ENCODE measurements at regions not wholly inside any gene's neighbourhood (a gene's known extent, or its start where the extent isn't known, plus 50 kb on each side); places are given as distances from the start of the nearest gene placed in this dataset.
A peak's percentile ranks its signal among the peaks of the same experiment; 100 is the strongest.

DNA sequence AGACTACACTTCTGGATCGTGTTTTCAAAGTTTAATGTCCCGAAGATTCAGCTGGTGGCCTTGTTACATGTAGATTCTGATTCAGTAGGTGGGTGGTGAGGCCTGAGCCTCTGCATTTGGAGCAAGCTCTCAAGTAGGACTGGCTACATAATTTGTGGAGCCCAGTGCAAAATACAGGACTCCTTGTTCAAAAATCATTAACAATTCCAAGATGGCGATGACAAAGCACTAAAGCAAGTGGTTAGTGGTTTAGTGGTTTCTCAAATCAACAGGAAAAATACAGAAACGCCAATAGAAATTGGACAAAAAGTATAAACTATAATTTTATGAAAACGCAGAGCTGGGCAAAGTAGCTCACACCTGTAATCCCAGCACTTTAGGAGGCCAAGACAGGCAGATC lies 133.7 kb upstream of the STMND1 start:
- no peak for DNase-seq (ENCODE audit: insufficient read length, low spot score)
- no peak for TF ChIP-seq CTCF (IDR thresholded peaks at IDR 0.05; ENCODE audit: insufficient read depth, missing control alignments)
- no peak for FAIRE-seq

DNA sequence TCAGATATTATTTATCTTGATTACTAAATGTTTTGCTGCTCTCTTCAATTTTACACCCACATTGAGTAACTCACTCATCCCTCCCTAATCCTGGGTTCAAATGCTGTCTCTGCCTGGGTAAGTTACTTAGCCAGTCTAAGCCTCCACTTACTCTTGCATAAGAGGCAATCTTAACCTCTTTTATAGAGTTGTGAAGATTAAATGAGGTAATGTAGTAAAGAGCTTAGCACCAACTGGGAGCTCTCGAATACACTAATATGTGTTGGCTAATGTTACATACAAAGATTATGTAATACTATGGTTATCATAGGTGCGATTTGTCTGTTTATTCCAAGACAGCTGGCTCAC lies 134.4 kb upstream of the STMND1 start:
- FAIRE-seq (peak; percentile 77), DNase-seq (ENCODE audit: insufficient read length, low spot score) (no peak)
- TF ChIP-seq CTCF (IDR thresholded peaks at IDR 0.05; ENCODE audit: insufficient read depth, missing control alignments), result no peak

DNA sequence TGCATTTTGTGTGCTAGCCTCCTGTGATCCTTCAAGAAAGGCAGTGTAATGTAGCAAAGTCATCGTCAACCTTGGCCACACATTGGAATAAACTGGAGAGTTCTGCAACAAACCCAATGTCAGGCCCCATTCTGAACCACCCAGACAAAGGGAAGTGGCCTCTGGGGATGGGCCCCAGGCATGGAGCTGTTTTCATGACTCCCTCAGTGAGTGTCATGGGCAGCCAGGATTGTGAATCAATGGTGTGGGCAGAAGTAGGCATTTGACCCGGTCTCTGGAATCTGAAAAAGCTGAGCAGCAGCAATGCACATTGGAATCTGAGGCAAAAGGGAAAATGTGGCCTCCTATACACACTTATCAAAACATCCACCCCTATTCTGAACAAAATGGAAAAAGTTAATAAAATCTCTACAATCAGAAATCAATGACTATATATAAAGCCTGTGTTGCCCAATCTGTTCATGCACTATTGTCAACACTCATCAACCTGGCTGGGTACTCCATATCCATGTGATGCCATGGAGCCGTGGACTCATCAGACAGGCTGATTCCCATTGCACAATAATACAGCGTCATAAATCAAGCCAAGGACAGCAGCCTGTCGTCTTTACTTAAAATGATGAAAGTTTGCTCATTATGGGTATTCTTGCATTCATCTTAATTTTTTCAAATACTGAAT lies 134.9 kb upstream of the STMND1 start:
- DNase-seq (ENCODE audit: insufficient read length, low spot score) (no peak), FAIRE-seq (no peak)
- TF ChIP-seq CTCF (IDR thresholded peaks at IDR 0.05; ENCODE audit: insufficient read depth, missing control alignments), result no peak

GRCh38 chr6:16965689-16966088 lies 136.2 kb upstream of the STMND1 start:
- TF ChIP-seq CTCF (IDR thresholded peaks at IDR 0.05; ENCODE audit: insufficient read depth, missing control alignments), result no peak
- no peak for FAIRE-seq
- no peak for DNase-seq (ENCODE audit: insufficient read length, low spot score)

GRCh38 chr6:16964553-16965499 lies 137.0 kb upstream of the STMND1 start:
- FAIRE-seq (peak; percentile 55), DNase-seq (ENCODE audit: insufficient read length, low spot score) (peak; percentile 20)
- peak; percentile 75 for TF ChIP-seq CTCF (IDR thresholded peaks at IDR 0.05; ENCODE audit: insufficient read depth, missing control alignments)

DNA sequence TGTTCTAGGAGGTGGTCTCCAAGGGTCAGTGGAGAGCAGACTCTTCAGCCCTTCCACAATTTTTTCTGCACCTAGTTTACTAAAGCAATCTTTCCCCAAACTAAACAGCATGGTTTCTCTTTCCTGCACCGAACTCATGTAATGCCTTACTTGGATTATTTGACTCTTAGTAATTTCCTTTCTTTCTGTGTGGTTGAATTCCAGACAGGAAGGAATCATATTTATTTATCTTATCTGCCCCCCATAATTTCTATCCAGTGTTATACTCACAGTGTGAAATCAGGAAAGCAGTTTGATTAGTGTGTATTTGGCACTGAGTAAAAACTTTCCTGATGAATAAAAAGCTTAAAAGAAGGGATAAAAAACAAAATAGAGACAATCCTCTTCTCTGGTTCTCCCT lies 140.3 kb upstream of the STMND1 start:
- no peak for DNase-seq (ENCODE audit: insufficient read length, low spot score)
- no peak for FAIRE-seq
- no peak for TF ChIP-seq CTCF (IDR thresholded peaks at IDR 0.05; ENCODE audit: insufficient read depth, missing control alignments)

DNA sequence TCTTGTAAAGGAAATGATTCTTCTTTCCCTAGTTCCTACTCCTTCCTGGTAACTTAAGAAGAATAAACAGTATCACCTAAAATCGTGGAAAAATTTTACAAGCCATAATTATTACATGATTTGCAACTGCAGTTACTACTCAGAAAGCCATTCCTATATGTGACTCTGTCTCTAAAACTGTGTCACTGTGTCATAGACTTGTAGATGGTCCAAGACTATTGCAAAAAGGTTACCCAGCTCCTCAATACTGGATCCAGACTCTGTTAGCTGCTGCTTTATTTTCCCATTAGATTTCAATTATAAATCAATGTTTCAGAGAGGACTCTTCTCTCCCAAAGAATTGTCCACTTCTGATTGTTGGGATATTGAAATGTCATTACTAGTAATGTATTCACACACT lies 142.1 kb upstream of the STMND1 start:
- FAIRE-seq, result peak; percentile 21
- no peak for DNase-seq (ENCODE audit: insufficient read length, low spot score)
- TF ChIP-seq CTCF (IDR thresholded peaks at IDR 0.05; ENCODE audit: insufficient read depth, missing control alignments), result no peak

All from D721Med (cell line).